Endothelial cell of umbilical vein (primary cell): ENCODE measurements at regions not wholly inside any gene's neighbourhood (a gene's known extent, or its start where the extent isn't known, plus 50 kb on each side); places are given as distances from the start of the nearest gene placed in this dataset.

ENCODE experiments used
- BruUV-seq: library from RNA; stranded (reverse); fragments of 400-500 nt; replicated peaks from 2 replicates; lab custom pipeline; 2021; lab: Mats Ljungman, UMichigan
- CTCF ChIA-PET: fragments of 300-600, 350-600 bp; sonication (Branson Sonifier 250); formaldehyde crosslinking; loops from one replicate; lab custom pipeline; 2021; ENCODE audit warnings: antibody characterized with exemption, inconsistent platforms; lab: Charles Lee
- POLR2A ChIA-PET: fragments of 300-600, 350-600 bp; sonication (Branson Sonifier 250); formaldehyde crosslinking; loops from one replicate; lab custom pipeline; 2021; ENCODE audit warnings: antibody characterized with exemption, inconsistent platforms; lab: Charles Lee
- DNase-seq: peaks from one replicate; pipeline ENCODE4 v3.0.0-alpha.2; 2011; ENCODE audit warnings: low read depth, low spot score
- FAIRE-seq: peaks from 2 replicates; lab custom pipeline; 2011; peaks lifted over from hg19 to GRCh38; lab: Jason Lieb, UNC
- H2AFZ ChIP-seq: 2 replicates; pipeline ENCODE4 v1.6.0; 2012; ENCODE audit warnings: low read depth, low read length, control low read depth, inconsistent platforms
- H3K27ac ChIP-seq: 2 replicates; pipeline ENCODE4 v1.5.1; 2011; ENCODE audit warnings: low read depth, mild to moderate bottlenecking, control low read depth, low read length, moderate library complexity; ENCODE audit not compliant: insufficient read depth
- H3K27me3 ChIP-seq, 2 experiments: 2 replicates each; pipeline versions ENCODE4 v1.6.0 to v1.6.1; 2011; ENCODE audit warnings: low read length in 2 of 2, mixed read lengths in 1 of 2; ENCODE audit not compliant: control insufficient read depth in 2 of 2, insufficient read depth in 2 of 2
- H3K36me3 ChIP-seq, 2 experiments: 2 replicates in 1 of 2; 3 replicates in 1 of 2; pipeline ENCODE4 v1.5.1; 2011; ENCODE audit warnings: low read length in 2 of 2, mild to moderate bottlenecking in 1 of 2, moderate library complexity in 1 of 2; ENCODE audit not compliant: control insufficient read depth in 2 of 2, insufficient read depth in 2 of 2; ENCODE audit errors: extremely low read depth in 1 of 2
- H3K4me1 ChIP-seq: 3 replicates; pipeline ENCODE4 v1.5.1; 2011; ENCODE audit warnings: mild to moderate bottlenecking, low read length; ENCODE audit not compliant: control insufficient read depth, insufficient read depth; ENCODE audit errors: extremely low read depth
- H3K4me2 ChIP-seq: 2 replicates; pipeline ENCODE4 v1.6.1; 2011; ENCODE audit warnings: low read length, control low read depth, mixed read lengths; ENCODE audit not compliant: insufficient read depth
- H3K4me3 ChIP-seq, 3 experiments: fragments of 200-600 bp in 1 of 3; sonication (generic), shearing (Covaris generic) in 1 of 3; replicated peaks in 1 of 3; 2 replicates each; pipeline ENCODE4 v1.5.1; 2011 to 2016; ENCODE audit warnings: control low read depth in 3 of 3, low read length in 3 of 3, mild to moderate bottlenecking in 2 of 3, inconsistent platforms in 1 of 3, low read depth in 1 of 3, moderate library complexity in 1 of 3; ENCODE audit not compliant: insufficient read depth in 1 of 3
- H3K79me2 ChIP-seq: 2 replicates; pipeline ENCODE4 v1.6.0; 2012; ENCODE audit warnings: low read length, inconsistent platforms; ENCODE audit not compliant: control insufficient read depth, insufficient read depth
- H3K9ac ChIP-seq: replicated peaks from 2 replicates; pipeline ENCODE3; 2011; ENCODE audit warnings: low read length, control low read depth; ENCODE audit not compliant: insufficient read depth; ENCODE audit errors: extremely low read depth
- H3K9me1 ChIP-seq: replicated peaks from 3 replicates; pipeline ENCODE4 v1.6.0; 2011; ENCODE audit warnings: mild to moderate bottlenecking, low read length; ENCODE audit not compliant: control insufficient read depth, insufficient read depth; ENCODE audit errors: extremely low read depth
- H3K9me3 ChIP-seq: replicated peaks from 2 replicates; pipeline ENCODE4 v1.5.1; 2012; ENCODE audit warnings: low read length, inconsistent platforms; ENCODE audit not compliant: control insufficient read depth, insufficient read depth
- H4K20me1 ChIP-seq: replicated peaks from 2 replicates; pipeline ENCODE3; 2011; ENCODE audit warnings: mild to moderate bottlenecking, low read length; ENCODE audit not compliant: control insufficient read depth, insufficient read depth; ENCODE audit errors: extremely low read depth
- CTCF ChIP-seq, 2 donors: IDR thresholded peaks; 1 replicate in 1 of 2; 2 replicates in 1 of 2; pipeline ENCODE4 v1.5.1; 2011; ENCODE audit warnings: low read length in 2 of 2, mild to moderate bottlenecking in 2 of 2, moderate library complexity in 2 of 2, control low read depth in 1 of 2, inconsistent platforms in 1 of 2, low read depth in 1 of 2; ENCODE audit not compliant: insufficient read depth in 1 of 2; ENCODE audit errors: extremely low read depth in 1 of 2
- EZH2 ChIP-seq: IDR thresholded peaks from 2 replicates; pipeline ENCODE4 v1.6.1; 2012; ENCODE audit warnings: borderline replicate concordance, low read depth, mild to moderate bottlenecking, moderate library complexity, low read length, inconsistent platforms; ENCODE audit not compliant: severe bottlenecking
- FOS ChIP-seq: IDR thresholded peaks from 2 replicates; pipeline ENCODE4 v1.6.1; 2011; ENCODE audit warnings: mild to moderate bottlenecking, low read length, moderate library complexity, borderline replicate concordance; ENCODE audit not compliant: insufficient read depth
- GATA2 ChIP-seq: IDR thresholded peaks from 2 replicates; pipeline ENCODE4 v1.7.0; 2011; ENCODE audit warnings: low read depth, mild to moderate bottlenecking, moderate library complexity, mixed read lengths, low read length; ENCODE audit not compliant: insufficient read length, insufficient read depth
- JUN ChIP-seq: IDR thresholded peaks from 2 replicates; pipeline ENCODE4 v1.6.1; 2011; ENCODE audit warnings: borderline replicate concordance, low read depth; ENCODE audit not compliant: insufficient read length, insufficient read depth
- MAX ChIP-seq: IDR thresholded peaks from 2 replicates; pipeline ENCODE4 v1.6.1; 2011; ENCODE audit not compliant: insufficient read depth, insufficient read length
- MYC ChIP-seq: IDR thresholded peaks from one replicate; pipeline ENCODE4 v1.6.1; 2011; ENCODE audit warnings: mild to moderate bottlenecking, low read depth, low read length
- POLR2A ChIP-seq: IDR thresholded peaks from 2 replicates; pipeline ENCODE4 v1.6.1; 2012; ENCODE audit warnings: low read depth, mild to moderate bottlenecking, control low read depth, low read length
- POLR2AphosphoS5 ChIP-seq: IDR thresholded peaks from 2 replicates; pipeline ENCODE4 v1.6.1; 2012; ENCODE audit warnings: low read depth, mild to moderate bottlenecking, control low read depth, low read length, moderate library complexity; ENCODE audit not compliant: insufficient read depth
- dilution Hi-C: fragments of 300-500 bp; cut with MboI; formaldehyde crosslinking; loops from one replicate; pipeline ENCODE4 v1.15.0; 2019; ENCODE audit warnings: low sequenced_read_pairs; ENCODE audit not compliant: extremely low pct_ligation_motif_present
- intact Hi-C: fragments of 100-400 bp; cut with micrococcal nuclease; formaldehyde crosslinking; loops from one replicate; pipeline ENCODE4 v1.10.0; 2022

GRCh38 chrX:113759422-113759821 is 824.5 kb upstream of the HTR2C start:
- H3K9ac ChIP-seq: no peak overlapping the region
- no peaks in the 10 kb centered on the region for H3K9me3 ChIP-seq
- no peaks in the 10 kb centered on the region for H3K36me3 ChIP-seq
- TF ChIP-seq MYC (no peak), CTCF (IDR thresholded peaks at IDR 0.05; ENCODE audit: extremely low read depth in 1 of 2, insufficient read depth in 1 of 2, low read depth in 1 of 2, low read length in 2 of 2) (no peak), MAX (no peak), EZH2 (no peak), JUN (no peak), POLR2AphosphoS5 (no peak), FOS (no peak), POLR2A (no peak), GATA2 (no peak)
- H4K20me1 ChIP-seq: no peaks in the 10 kb centered on the region
- H3K27ac ChIP-seq: no peak overlapping the region
- H3K4me2 ChIP-seq: no peak overlapping the region
- no peaks in the 10 kb centered on the region for H3K27me3 ChIP-seq
- BruUV-seq: no TSS peak
- FAIRE-seq: no peak
- CTCF ChIA-PET: no interaction called here
- dilution Hi-C loops (no loop called here), intact Hi-C loops (no loop called here)
- POLR2A ChIA-PET: no interaction called here
- H3K79me2 ChIP-seq: no peaks in the 10 kb centered on the region
- no peak for DNase-seq
- no peak overlapping the region for H3K4me3 ChIP-seq
- no peaks in the 10 kb centered on the region for H3K4me1 ChIP-seq
- no peaks in the 10 kb centered on the region for H3K9me1 ChIP-seq
- no peak overlapping the region for H2AFZ ChIP-seq
